GM18520 (cell line): ENCODE measurements at regions not wholly inside any gene's neighbourhood (a gene's known extent, or its start where the extent isn't known, plus 50 kb on each side); places are given as distances from the start of the nearest gene placed in this dataset.
A peak's percentile ranks its signal among the peaks of the same experiment; 100 is the strongest.
"Not testable (repeated sequence)": the region's sequence is repeated elsewhere in the genome, so short reads cannot be mapped to it uniquely, and the experiment has no call there.

Experiments
- ATAC-seq: cut with Tn5 transposase; IDR thresholded peaks from one replicate; pipeline ENCODE4 v1.9.1; 2021; ENCODE audit not compliant: unreplicated experiment

- no peak for ATAC-seq
Observed at GRCh38 chr4:115287426-115287825, 174.0 kb upstream of the NDST4 start.

DNA sequence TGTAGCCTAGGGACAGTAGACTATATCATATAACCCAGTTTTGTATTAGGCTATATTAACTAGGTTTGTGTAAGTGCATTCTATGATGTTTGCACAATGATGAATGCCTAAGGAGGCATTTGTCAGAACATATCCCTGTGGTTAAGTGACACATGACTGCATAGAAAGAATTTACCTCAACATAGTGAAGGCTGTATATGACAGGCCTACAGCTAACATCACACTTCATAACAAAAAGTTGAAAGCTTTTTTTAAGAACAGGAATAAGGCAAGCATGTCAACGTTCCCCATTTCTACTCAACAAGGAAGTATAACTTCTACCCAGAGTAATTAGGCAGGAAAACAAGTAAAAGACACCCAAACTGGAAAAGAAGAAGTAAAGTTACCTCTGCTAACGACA lies 165.9 kb upstream of the NDST4 start:
- ATAC-seq = no peak

DNA sequence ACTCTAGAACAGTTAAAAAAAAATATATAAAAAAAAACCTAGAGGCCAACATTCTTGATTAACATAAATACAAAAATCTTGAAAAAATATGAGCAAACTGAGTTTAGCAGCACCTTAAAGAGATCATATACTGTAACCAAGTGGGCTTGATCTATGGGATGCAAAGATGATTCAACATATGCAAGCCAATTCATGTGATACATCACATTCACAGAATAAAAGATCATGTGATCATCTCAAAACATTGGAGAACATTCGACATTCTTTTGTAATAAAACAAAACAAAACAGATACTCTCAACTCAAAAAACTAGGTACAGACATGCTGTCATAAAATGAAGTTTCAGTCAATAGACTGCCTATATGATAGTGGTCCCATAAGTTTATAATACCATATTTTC lies 165.4 kb upstream of the NDST4 start:
- ATAC-seq = no peak

GRCh38 chr4:115275615-115276014 lies 162.2 kb upstream of the NDST4 start:
- no peak for ATAC-seq

DNA sequence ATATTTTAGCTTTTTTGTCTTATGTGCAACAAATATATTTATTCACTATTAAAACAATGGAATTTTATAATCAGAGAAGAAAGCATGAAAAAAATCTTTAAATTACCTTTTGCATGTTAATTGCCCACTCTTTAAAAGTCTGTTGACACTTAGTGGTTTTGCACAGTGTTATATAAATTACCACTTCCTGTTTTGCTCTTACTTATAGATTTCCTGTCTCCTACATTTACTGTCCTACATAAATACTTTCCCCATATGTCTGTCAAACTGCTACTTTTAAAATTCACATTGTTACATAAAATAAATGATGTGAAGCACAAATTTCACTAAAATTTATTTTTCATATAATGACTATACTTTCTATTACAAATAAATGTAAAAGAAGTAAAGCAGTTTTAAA lies 161.1 kb upstream of the NDST4 start:
- ATAC-seq = peak; percentile 47

GRCh38 chr4:115272594-115272993 lies 159.2 kb upstream of the NDST4 start:
- no peak for ATAC-seq

DNA sequence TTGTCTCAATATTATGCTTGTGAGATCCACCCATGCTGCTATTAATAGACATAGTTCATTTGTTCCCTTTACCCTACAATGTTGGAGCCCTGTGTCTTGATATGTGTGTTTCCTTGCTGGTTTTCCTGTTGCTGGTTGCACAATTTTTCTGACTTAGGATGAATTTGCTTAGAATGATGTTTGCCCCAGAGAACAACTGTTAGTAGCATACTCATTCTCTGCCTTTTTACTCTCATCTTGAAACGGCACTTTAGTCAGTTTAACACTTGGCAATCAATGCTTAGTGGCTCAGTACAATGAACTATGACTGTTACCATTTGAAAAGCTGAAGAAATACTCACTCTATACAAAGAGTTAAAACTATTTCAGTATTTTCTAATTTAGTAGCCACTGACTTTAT lies 158.8 kb upstream of the NDST4 start:
- ATAC-seq = peak; percentile 50

DNA sequence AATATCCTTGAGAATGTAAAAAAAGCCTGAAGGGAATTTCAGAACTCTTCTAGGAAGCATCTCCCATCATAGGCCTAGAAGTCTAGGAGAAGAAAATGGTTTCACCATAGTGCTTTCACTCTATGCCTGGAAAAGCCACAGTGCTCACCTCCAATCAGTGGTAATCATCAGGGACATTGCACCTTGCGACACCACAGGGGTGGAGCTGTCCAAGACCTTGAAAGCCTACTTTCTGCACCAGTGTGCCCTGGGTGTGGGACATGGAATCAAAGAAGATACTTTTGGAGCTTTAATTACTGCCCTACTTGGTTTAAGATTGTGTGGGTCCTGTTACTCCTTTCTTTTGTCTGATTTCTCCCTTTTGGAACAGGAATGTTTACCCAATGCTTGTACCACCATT lies 146.8 kb upstream of the NDST4 start:
- ATAC-seq = no peak

GRCh38 chr4:115259642-115260041 lies 146.2 kb upstream of the NDST4 start:
- ATAC-seq = no peak

DNA sequence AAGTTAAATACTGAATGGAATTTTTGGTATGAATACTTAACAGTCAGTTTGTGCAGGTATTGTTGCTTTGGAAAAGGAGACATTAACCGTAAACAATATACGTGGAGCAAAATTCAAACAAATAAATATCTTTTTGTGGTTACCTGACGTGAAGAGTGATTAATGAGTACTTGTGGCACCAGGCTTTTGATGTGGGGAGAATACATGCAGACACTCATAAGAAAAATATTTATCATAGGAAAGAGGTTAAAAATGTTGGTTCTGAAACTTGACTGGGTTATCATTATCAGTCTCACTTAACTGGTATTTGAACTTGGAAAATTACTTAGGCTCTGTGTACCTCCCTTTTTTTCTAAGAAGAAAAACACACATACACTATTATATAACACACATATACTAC lies 136.4 kb upstream of the NDST4 start:
- no peak for ATAC-seq

DNA sequence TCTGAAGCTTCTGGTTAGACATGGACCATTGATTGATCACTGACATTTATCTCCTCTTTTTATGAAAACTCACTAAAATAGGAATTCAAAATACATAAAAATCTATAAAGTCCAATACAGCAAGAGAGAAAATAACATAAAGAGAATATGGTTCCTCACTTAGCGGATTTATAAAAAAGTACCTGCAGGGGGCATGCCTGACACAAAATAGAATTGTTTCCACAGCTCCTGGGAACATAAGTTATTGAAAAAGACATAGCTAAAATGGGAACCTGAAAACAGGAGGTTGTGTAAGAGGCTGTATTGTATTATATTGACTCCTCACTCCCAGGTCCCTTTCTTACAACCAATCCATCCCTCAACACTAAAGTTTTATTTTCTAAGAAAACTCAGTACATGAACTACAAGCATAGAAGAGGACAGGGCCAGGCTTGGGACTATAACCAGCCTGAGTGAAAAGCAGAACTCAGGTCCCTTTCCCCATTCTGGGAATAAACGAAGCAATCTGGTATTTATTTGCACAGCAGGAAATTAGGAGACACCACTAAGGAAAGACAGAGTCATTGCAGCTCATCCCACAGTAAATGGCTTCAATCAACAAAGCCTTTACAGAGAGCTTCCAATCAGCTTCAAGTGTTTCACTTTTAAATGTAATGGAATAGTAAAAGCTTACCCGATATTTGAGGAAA lies 121.1 kb upstream of the NDST4 start:
- ATAC-seq = no peak

GRCh38 chr4:115233600-115233999 lies 120.2 kb upstream of the NDST4 start:
- ATAC-seq = no peak

- no peak for ATAC-seq
Observed at GRCh38 chr4:115229873-115230272, 116.5 kb upstream of the NDST4 start.

GRCh38 chr4:115228851-115229250 lies 115.4 kb upstream of the NDST4 start:
- ATAC-seq = no peak

DNA sequence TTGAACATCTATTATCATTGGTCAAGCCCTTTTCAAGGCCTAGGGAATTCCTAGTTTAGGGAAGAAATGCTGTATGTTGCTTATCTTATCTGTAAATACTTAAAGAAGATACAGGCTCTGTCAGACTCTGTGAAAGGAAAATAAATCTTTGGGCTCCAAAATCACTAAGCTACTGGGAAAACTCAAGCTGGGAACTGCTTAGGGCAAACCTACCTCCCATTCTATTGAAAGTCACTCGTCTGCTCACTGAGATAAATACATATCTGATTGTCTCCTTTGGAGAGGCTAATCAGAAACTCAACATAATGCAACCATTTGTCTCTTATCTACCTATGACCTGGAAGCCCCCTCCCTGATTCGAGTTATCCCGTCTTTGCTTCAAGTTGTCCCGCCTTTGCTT lies 108.6 kb upstream of the NDST4 start:
- ATAC-seq = no peak

- ATAC-seq = no peak
Observed at GRCh38 chr4:115219862-115220261, 106.4 kb upstream of the NDST4 start.

DNA sequence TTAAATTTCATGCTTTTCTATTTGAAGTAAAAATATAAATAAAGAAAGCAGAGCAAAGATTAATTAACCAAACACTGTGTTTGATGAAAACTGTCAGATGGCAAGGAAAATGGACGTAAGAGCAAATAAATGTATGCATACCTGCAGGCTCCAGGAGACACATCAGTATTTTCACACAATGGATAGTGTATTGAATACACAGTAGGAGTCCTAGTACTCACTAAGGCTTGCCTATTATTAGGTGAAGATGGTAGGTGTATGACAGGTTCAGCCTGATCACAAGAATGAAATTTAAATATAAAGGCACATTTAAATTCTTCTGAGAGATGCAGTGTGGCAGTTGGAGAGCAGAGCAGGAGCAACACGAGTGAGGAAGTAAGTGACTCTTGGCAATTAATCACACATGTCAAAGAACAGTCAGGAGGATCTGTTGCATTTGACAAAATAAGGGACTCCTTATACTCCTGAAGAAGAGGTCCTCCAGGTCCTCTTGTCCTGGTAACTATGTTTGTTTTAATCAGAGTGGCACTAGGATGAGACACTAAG lies 106.0 kb upstream of the NDST4 start:
- ATAC-seq = no peak

DNA sequence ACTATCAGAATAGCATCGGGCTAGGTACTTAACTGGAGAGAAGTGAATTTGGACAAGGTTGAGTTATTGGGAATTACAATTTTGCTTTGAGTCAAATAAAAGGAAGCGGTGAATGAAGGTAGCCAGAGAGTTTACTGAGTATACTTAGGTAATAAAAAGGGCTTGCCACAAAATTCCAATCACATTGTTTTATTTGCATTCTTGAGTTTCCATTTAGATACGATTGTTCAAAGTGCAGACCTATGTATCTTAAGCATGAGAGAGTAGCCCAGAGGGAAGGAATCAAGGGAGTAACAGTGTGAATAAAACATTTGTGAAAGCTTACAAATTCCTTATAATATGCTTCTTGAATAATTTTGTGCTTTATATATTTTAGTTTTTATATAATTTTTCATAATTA lies 102.5 kb upstream of the NDST4 start:
- ATAC-seq = no peak

GRCh38 chr4:115213716-115214115 lies 100.3 kb upstream of the NDST4 start:
- ATAC-seq = no peak

- ATAC-seq = no peak
Observed at GRCh38 chr4:115201042-115201330, 87.6 kb upstream of the NDST4 start.

GRCh38 chr4:115200201-115201041 lies 87.0 kb upstream of the NDST4 start:
- ATAC-seq = not testable (repeated sequence)

DNA sequence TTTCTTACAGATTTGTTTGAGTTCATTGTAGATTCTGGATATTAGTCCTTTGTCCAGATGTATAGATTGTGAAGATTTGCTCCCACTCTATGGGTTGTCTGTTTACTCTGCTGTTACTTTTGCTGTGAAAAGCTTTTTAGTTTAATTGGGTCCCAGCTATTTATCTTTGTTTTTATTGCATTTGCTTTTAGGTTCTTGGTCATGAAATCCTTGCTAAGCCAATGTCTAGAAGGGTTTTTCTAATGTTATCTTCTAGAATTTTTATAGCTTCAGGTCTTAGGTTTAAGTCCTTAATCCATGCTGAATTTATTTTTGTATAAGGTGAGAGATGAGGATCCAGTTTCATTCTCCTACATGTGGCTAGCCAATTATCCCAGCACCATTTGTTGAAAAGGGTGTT lies 81.2 kb upstream of the NDST4 start:
- not testable (repeated sequence) for ATAC-seq
